ENCODE measurements at regions not wholly inside any gene's neighbourhood (a gene's known extent, or its start where the extent isn't known, plus 50 kb on each side); places are given as distances from the start of the nearest gene placed in this dataset.

DNA sequence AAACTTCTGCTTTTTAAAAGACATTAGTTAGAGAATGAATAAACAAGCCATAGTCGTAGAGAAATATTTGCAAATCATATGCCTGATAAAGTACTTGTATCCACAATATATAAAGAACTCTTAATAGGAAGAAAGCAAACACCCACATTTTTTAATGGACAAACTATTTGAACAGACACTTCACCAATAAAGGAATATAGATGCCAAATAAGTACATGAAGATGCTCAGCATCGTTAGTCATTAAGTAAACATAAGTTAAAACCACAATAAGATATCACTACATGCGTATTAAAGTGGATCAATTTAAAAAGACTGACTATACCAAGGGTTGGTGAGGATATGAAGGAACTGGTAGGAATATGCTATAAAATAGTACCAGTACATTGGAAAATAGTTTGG, 142.3 kb upstream of the ZC3H11B start:
- Mint-ChIP-seq H3K27ac (ENCODE audit: unreplicated experiment) (no peak overlapping the region), H3K9me3 (ENCODE audit: unreplicated experiment) (no peaks in the 10 kb centered on the region), H3K4me3 (ENCODE audit: unreplicated experiment) (no peak overlapping the region), H3K36me3 (ENCODE audit: unreplicated experiment) (no peaks in the 10 kb centered on the region), H3K27me3 (ENCODE audit: unreplicated experiment) (no peaks in the 10 kb centered on the region), H3K4me1 (ENCODE audit: low read depth, unreplicated experiment) (no peaks in the 10 kb centered on the region)
- TF ChIP-seq, protein P1, sequence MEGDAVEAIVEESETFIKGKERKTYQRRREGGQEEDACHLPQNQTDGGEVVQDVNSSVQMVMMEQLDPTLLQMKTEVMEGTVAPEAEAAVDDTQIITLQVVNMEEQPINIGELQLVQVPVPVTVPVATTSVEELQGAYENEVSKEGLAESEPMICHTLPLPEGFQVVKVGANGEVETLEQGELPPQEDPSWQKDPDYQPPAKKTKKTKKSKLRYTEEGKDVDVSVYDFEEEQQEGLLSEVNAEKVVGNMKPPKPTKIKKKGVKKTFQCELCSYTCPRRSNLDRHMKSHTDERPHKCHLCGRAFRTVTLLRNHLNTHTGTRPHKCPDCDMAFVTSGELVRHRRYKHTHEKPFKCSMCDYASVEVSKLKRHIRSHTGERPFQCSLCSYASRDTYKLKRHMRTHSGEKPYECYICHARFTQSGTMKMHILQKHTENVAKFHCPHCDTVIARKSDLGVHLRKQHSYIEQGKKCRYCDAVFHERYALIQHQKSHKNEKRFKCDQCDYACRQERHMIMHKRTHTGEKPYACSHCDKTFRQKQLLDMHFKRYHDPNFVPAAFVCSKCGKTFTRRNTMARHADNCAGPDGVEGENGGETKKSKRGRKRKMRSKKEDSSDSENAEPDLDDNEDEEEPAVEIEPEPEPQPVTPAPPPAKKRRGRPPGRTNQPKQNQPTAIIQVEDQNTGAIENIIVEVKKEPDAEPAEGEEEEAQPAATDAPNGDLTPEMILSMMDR (IDR thresholded peaks at IDR 0.05; ENCODE audit: partially characterized antibody, unreplicated experiment), result no peak
- DNase-seq, result no peak

DNA sequence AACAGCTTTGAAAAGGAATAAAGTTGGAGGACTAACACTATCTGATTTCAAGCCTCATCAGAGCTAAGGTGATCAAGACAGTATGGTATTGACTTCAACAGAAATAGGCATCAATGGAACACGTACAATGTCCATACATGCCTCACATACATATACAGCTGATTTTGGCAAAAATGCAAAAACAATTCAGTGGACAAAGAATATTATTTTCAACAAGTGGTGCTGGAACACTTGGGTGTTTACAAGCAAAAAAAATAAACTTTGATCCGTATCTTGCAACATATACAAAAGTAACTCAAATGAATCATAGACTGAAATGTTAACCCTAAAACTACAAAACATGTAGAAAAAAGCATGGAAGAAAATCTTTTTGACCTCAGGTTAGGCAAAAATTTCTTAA, 141.9 kb upstream of the ZC3H11B start:
- Mint-ChIP-seq H3K27me3 (ENCODE audit: unreplicated experiment) (no peaks in the 10 kb centered on the region), H3K4me3 (ENCODE audit: unreplicated experiment) (no peak overlapping the region), H3K27ac (ENCODE audit: unreplicated experiment) (no peak overlapping the region), H3K9me3 (ENCODE audit: unreplicated experiment) (no peaks in the 10 kb centered on the region), H3K36me3 (ENCODE audit: unreplicated experiment) (no peaks in the 10 kb centered on the region), H3K4me1 (ENCODE audit: low read depth, unreplicated experiment) (no peaks in the 10 kb centered on the region)
- no peak for DNase-seq
- TF ChIP-seq, protein P1 (IDR thresholded peaks at IDR 0.05; ENCODE audit: partially characterized antibody, unreplicated experiment), result no peak

DNA sequence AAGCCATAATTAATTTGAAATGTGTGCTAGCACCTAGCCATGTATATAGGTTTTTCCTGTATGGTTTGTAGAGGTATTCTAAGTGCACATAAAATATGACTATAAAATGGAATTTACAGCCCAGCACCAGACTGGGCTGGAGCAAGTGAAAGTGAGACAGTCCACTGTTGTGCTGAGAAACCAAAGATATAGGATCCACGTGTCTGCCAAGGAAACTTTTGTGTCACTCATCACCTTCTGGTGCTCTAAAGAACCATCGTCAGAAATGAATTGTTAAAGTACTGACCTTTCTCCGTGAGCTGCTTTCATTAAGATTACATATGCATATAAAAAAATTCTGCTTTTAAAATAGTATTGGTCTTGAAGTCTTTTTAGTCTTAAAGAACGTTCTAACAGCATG, 141.0 kb upstream of the ZC3H11B start:
- H3K27ac Mint-ChIP-seq (ENCODE audit: unreplicated experiment), result no peak overlapping the region
- H3K4me1 Mint-ChIP-seq (ENCODE audit: low read depth, unreplicated experiment), result no peaks in the 10 kb centered on the region
- no peaks in the 10 kb centered on the region for H3K9me3 Mint-ChIP-seq (ENCODE audit: unreplicated experiment)
- H3K4me3 Mint-ChIP-seq (ENCODE audit: unreplicated experiment), result no peak overlapping the region
- no peak for DNase-seq
- TF ChIP-seq, protein P1 (IDR thresholded peaks at IDR 0.05; ENCODE audit: partially characterized antibody, unreplicated experiment), result no peak
- H3K27me3 Mint-ChIP-seq (ENCODE audit: unreplicated experiment), result no peaks in the 10 kb centered on the region
- H3K36me3 Mint-ChIP-seq (ENCODE audit: unreplicated experiment), result no peaks in the 10 kb centered on the region

DNA sequence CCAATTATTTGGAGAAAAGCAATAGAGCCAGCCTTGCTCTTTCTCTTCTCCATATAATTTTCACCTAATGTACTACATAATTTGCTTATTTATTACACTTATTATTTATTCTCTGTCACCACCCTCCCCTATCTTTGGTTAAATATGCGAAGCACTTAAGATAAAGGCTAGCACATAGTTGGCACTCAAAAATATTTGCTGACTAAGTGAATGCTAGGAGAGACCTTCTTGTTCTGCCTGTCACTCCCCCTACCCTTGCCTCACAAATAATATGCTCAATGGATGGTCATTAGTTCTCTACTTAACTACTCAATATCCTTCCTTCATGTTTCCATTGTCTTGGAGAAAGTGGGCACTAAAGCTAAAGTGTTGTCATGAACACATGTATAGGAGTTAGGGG, 139.7 kb upstream of the ZC3H11B start:
- H3K36me3 Mint-ChIP-seq (ENCODE audit: unreplicated experiment), result no peaks in the 10 kb centered on the region
- no peak for DNase-seq
- no peak overlapping the region for H3K4me3 Mint-ChIP-seq (ENCODE audit: unreplicated experiment)
- H3K27ac Mint-ChIP-seq (ENCODE audit: unreplicated experiment), result no peak overlapping the region
- H3K27me3 Mint-ChIP-seq (ENCODE audit: unreplicated experiment), result no peaks in the 10 kb centered on the region
- H3K4me1 Mint-ChIP-seq (ENCODE audit: low read depth, unreplicated experiment), result no peaks in the 10 kb centered on the region
- TF ChIP-seq, protein P1 (IDR thresholded peaks at IDR 0.05; ENCODE audit: partially characterized antibody, unreplicated experiment), result no peak
- H3K9me3 Mint-ChIP-seq (ENCODE audit: unreplicated experiment), result no peaks in the 10 kb centered on the region

DNA sequence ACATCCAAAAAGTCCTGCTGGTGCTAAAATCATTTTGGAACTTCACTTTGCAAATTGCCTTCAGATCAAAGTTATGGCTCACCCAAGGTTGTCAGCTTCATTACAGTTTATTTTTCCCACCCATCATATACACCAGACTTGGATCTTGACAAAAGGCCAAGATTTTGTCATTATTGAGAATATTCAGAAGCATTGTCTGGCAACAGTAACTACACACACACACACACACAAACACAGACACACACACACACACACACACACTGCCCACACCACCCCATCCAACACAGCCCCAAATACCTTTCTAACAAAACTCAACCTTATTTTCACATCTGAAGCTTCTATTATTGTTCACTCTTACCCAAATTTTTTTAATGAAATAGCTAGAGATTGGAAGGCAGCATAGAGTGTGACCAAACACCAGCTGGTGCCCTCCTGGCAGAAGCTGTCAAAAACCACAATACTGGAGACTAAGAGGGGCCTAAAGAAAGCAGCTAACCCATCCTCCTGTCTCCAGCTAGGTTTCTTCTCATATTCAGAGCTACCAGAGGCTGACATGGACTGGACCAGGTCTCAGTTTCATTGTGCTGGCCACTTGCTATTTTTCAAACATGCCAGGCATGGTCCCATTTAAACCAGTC, 139.1 kb upstream of the ZC3H11B start:
- Mint-ChIP-seq H3K27me3 (ENCODE audit: unreplicated experiment) (no peaks in the 10 kb centered on the region), H3K27ac (ENCODE audit: unreplicated experiment) (no peak overlapping the region), H3K36me3 (ENCODE audit: unreplicated experiment) (no peaks in the 10 kb centered on the region), H3K4me3 (ENCODE audit: unreplicated experiment) (no peak overlapping the region), H3K4me1 (ENCODE audit: low read depth, unreplicated experiment) (no peaks in the 10 kb centered on the region), H3K9me3 (ENCODE audit: unreplicated experiment) (no peaks in the 10 kb centered on the region)
- TF ChIP-seq, protein P1 (IDR thresholded peaks at IDR 0.05; ENCODE audit: partially characterized antibody, unreplicated experiment), result no peak
- no peak for DNase-seq

All from glutamatergic neuron (in vitro differentiated cells).